D721Med (cell line): ENCODE measurements at regions not wholly inside any gene's neighbourhood (a gene's known extent, or its start where the extent isn't known, plus 50 kb on each side); places are given as distances from the start of the nearest gene placed in this dataset.

Experiments used
- DNase-seq: peaks from one replicate; pipeline ENCODE4 v3.0.0; 2011; ENCODE audit warnings: low spot score; ENCODE audit not compliant: insufficient read length
- FAIRE-seq: peaks from 2 replicates; lab custom pipeline; 2011; peaks lifted over from hg19 to GRCh38; lab: Jason Lieb, UNC
- CTCF ChIP-seq: IDR thresholded peaks from 2 replicates; pipeline ENCODE4 v1.5.1; 2012; ENCODE audit warnings: mild to moderate bottlenecking, control low read depth; ENCODE audit not compliant: insufficient read depth; ENCODE audit errors: missing control alignments

GRCh38 chr4:125447551-125448290 lies 133.0 kb downstream of the FAT4 start:
- no peak for TF ChIP-seq CTCF
- no peak for FAIRE-seq

DNA sequence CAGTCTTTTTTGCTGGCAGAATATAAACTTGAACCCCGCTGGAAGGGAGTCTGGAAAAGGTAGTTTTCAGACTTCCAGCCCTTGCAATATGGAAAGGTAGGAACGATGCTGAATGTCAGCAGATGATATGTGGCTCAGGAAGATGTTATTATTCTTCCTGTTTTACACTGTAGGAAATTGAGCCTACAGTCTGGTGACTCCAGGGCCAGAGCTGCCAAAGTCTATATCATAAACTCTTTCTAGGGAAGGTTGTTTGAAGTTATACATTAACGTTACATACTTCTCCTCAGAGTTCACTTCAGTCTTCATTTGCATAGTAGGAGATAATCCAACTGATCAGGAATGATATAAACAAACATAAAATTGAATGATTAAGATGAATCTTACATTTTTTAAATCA lies 141.3 kb downstream of the FAT4 start:
- FAIRE-seq (no peak), DNase-seq (no peak)
- TF ChIP-seq CTCF = no peak

More at GRCh38 chr4:125447551-125448290, 133.0 kb downstream of the FAT4 start:
- DNase-seq = no peak

GRCh38 chr4:125459531-125459930 lies 144.8 kb downstream of the FAT4 start:
- DNase-seq (no peak), FAIRE-seq (no peak)
- TF ChIP-seq CTCF = no peak

DNA sequence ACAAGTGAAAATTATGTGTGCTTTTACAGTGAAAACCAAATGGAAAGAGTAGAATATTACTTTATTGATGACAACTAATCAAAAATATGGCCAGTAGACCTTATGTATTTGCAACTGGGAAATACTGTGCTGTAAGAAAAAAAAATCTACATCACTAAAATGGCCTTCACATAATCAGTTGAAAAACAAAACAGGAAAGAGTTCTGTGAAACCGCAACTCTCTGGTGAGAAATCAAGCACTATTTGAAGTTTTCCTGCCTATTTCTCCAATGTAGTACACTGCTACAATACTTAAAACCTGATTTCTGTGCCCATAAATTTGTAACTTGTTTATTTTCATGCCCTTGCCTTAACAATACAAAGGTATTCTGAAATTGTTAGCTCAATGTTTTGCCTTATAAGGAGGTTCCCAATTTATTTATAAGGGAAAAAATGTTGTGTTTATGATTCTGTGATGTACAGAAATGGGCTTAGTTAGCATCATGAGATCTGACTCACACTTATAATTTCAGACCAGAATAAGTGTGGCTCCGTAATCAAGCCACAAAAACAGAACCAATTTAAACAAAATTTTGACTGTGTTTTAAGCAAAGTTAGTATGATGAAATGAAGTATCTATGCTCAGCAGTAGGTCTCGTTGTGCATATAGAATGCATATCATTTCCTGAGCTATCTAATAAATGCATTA lies 147.1 kb downstream of the FAT4 start:
- no peak for DNase-seq
- FAIRE-seq = no peak
- no peak for TF ChIP-seq CTCF

DNA sequence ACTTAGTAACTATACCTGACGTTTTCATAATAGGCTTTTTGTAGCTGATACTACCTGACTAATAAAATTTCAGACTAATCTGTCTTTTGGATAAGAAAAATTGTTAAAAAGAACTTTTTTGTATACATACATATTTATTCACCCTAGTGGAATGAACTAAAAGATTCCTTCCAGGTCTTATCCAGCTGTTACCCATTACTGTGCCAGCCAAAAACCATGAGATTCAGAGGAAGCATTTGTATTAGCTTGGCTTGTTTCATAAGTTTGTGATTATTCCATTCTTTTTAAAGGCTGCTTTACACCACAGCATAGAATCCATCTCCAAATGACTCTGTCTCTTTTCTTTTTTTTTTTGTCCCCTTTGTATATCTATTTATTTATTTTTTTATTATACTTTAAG lies 149.4 kb downstream of the FAT4 start:
- no peak for TF ChIP-seq CTCF
- DNase-seq (no peak), FAIRE-seq (no peak)

DNA sequence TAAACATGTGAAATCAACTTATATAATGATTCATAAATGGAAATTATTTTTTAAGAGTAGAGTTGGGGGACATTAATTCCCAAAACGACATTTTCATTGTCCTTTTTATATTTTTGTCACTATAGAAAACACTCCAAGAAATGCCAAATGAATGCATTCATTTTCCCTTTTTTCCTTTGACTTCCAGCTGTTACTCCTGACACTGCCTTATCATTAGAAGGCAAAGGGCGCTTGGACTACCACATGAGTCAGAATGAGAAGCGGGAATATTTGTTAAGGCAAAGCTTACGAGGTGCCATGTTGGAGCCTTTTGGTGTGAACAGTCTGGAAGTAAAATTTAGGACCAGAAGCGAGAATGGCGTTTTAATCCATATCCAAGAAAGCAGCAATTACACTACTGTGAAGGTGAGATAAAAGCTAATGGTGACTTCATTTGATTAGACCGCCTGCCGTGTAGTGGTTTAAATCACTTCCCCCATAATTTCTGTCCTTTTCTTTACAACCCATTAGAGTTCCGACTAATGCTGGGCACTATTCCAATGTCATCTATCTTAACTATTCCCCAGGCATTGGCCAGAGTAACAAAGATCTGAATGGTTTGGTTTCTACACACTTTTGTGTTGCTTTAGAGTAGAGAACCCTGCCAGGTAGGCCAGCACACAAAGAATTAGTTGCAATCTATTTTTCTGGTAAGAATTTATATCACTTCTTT lies 166.7 kb downstream of the FAT4 start:
- FAIRE-seq = no peak
- no peak for DNase-seq
- no peak for TF ChIP-seq CTCF
